HepG2 (cell line): ENCODE measurements at regions not wholly inside any gene's neighbourhood (a gene's known extent, or its start where the extent isn't known, plus 50 kb on each side); places are given as distances from the start of the nearest gene placed in this dataset.

Source experiments
- POLR2G ChIP-seq: fragments of 200-400 bp; formaldehyde crosslinking; IDR thresholded peaks from 2 replicates; pipeline ENCODE4 v1.6.1; 2018; ENCODE audit warnings: mild to moderate bottlenecking, low read depth, low read length, moderate library complexity
- ZNF276 ChIP-seq: sonication (generic); formaldehyde crosslinking; IDR thresholded peaks from 2 replicates; pipeline ENCODE4 v1.4.0; 2020; ENCODE audit warnings: mild to moderate bottlenecking, low read depth, missing genetic modification reagents
- ZSCAN29 ChIP-seq: sonication (generic); formaldehyde crosslinking; conservative IDR thresholded peaks from 2 replicates; pipeline ENCODE4 v1.4.0; 2020; ENCODE audit warnings: mild to moderate bottlenecking, missing genetic modification reagents
- TF ChIP-seq, protein P1 (sequence below): IDR thresholded peaks from 2 replicates; pipeline ENCODE4 v1.6.1; 2016; ENCODE audit warnings: low read depth
- TF ChIP-seq, protein P2 (sequence below): sonication (generic); formaldehyde crosslinking; IDR thresholded peaks from 2 replicates; pipeline ENCODE4 v1.9.0; 2021; ENCODE audit warnings: mild to moderate bottlenecking, missing genetic modification reagents
- TF ChIP-seq, protein P3 (sequence below): fragments of 450-650 bp; IDR thresholded peaks from 2 replicates; pipeline ENCODE4 v1.6.1; 2017; ENCODE audit warnings: mild to moderate bottlenecking

DNA sequence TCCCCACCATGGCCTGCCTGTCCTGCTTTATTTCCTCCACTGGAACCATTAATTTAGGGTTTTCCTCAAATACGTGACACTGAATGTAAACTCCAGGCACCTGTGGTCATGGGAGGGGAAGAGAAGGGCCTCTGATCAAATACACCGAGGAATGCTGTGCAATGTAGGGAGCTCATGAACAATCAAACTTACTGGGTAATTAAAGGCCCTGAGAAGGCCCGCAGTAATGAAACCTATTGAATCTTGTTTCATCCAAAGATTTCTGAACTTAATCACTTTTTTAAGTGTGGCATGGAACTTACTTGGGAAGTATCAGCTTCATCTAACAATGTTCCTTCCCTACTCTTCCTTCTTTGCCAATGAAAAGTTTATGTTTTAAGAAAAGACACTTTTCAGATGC lies 299.8 kb downstream of the MIAT start (continued):
- TF ChIP-seq, protein P1, sequence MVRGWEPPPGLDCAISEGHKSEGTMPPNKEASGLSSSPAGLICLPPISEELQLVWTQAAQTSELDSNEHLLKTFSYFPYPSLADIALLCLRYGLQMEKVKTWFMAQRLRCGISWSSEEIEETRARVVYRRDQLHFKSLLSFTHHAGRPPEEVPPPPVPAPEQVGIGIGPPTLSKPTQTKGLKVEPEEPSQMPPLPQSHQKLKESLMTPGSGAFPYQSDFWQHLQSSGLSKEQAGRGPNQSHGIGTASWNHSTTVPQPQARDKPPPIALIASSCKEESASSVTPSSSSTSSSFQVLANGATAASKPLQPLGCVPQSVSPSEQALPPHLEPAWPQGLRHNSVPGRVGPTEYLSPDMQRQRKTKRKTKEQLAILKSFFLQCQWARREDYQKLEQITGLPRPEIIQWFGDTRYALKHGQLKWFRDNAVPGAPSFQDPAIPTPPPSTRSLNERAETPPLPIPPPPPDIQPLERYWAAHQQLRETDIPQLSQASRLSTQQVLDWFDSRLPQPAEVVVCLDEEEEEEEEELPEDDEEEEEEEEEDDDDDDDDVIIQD (CRISPR knock-in tag) = no peak
- TF ChIP-seq ZNF276 (no peak), POLR2G (no peak), ZSCAN29 (CRISPR knock-in tag) (no peak)
- TF ChIP-seq, protein P2, sequence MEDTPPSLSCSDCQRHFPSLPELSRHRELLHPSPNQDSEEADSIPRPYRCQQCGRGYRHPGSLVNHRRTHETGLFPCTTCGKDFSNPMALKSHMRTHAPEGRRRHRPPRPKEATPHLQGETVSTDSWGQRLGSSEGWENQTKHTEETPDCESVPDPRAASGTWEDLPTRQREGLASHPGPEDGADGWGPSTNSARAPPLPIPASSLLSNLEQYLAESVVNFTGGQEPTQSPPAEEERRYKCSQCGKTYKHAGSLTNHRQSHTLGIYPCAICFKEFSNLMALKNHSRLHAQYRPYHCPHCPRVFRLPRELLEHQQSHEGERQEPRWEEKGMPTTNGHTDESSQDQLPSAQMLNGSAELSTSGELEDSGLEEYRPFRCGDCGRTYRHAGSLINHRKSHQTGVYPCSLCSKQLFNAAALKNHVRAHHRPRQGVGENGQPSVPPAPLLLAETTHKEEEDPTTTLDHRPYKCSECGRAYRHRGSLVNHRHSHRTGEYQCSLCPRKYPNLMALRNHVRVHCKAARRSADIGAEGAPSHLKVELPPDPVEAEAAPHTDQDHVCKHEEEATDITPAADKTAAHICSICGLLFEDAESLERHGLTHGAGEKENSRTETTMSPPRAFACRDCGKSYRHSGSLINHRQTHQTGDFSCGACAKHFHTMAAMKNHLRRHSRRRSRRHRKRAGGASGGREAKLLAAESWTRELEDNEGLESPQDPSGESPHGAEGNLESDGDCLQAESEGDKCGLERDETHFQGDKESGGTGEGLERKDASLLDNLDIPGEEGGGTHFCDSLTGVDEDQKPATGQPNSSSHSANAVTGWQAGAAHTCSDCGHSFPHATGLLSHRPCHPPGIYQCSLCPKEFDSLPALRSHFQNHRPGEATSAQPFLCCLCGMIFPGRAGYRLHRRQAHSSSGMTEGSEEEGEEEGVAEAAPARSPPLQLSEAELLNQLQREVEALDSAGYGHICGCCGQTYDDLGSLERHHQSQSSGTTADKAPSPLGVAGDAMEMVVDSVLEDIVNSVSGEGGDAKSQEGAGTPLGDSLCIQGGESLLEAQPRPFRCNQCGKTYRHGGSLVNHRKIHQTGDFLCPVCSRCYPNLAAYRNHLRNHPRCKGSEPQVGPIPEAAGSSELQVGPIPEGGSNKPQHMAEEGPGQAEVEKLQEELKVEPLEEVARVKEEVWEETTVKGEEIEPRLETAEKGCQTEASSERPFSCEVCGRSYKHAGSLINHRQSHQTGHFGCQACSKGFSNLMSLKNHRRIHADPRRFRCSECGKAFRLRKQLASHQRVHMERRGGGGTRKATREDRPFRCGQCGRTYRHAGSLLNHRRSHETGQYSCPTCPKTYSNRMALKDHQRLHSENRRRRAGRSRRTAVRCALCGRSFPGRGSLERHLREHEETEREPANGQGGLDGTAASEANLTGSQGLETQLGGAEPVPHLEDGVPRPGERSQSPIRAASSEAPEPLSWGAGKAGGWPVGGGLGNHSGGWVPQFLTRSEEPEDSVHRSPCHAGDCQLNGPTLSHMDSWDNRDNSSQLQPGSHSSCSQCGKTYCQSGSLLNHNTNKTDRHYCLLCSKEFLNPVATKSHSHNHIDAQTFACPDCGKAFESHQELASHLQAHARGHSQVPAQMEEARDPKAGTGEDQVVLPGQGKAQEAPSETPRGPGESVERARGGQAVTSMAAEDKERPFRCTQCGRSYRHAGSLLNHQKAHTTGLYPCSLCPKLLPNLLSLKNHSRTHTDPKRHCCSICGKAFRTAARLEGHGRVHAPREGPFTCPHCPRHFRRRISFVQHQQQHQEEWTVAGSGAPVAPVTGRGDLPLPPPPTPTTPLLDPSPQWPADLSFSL (CRISPR knock-in tag) = no peak
- TF ChIP-seq, protein P3, sequence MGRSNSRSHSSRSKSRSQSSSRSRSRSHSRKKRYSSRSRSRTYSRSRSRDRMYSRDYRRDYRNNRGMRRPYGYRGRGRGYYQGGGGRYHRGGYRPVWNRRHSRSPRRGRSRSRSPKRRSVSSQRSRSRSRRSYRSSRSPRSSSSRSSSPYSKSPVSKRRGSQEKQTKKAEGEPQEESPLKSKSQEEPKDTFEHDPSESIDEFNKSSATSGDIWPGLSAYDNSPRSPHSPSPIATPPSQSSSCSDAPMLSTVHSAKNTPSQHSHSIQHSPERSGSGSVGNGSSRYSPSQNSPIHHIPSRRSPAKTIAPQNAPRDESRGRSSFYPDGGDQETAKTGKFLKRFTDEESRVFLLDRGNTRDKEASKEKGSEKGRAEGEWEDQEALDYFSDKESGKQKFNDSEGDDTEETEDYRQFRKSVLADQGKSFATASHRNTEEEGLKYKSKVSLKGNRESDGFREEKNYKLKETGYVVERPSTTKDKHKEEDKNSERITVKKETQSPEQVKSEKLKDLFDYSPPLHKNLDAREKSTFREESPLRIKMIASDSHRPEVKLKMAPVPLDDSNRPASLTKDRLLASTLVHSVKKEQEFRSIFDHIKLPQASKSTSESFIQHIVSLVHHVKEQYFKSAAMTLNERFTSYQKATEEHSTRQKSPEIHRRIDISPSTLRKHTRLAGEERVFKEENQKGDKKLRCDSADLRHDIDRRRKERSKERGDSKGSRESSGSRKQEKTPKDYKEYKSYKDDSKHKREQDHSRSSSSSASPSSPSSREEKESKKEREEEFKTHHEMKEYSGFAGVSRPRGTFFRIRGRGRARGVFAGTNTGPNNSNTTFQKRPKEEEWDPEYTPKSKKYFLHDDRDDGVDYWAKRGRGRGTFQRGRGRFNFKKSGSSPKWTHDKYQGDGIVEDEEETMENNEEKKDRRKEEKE = no peak
- TF ChIP-seq, all 625 proteins: peak for 0
